ENCODE measurements at regions not wholly inside any gene's neighbourhood (a gene's known extent, or its start where the extent isn't known, plus 50 kb on each side); places are given as distances from the start of the nearest gene placed in this dataset.

DNA sequence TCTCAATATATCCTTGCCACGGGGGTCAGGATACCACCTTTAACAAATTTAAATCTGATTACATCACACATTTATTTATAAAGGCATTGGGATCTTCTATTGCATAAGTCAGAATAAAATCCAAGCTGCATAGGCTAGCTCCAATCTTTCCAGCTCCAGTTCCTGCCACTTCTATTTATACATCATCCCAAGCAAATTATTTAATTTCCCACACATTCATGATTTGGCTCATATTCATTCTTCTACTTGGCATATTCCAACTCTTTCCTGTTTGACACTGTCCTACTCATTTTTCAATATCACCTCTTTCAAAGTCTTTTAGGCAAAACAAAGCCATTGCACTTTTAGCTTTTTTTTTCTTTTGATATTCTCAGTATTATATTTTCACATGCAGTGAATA, 579.0 kb upstream of the FZD8 start:
- TF ChIP-seq POLR2A (IDR thresholded peaks at IDR 0.05; ENCODE audit: low read depth, low read length) (no peak), TAF1 (IDR thresholded peaks at IDR 0.05; ENCODE audit: low read depth, low read length) (no peak), POLR2AphosphoS5 (IDR thresholded peaks at IDR 0.05; ENCODE audit: low read depth, low read length) (no peak), SPI1 (IDR thresholded peaks at IDR 0.05; ENCODE audit: low read depth, low read length) (no peak), POU2F2 (IDR thresholded peaks at IDR 0.05; ENCODE audit: low read depth, low read length) (no peak), PAX5 (IDR thresholded peaks at IDR 0.05; ENCODE audit: insufficient read depth, low read length, severe bottlenecking) (no peak)

Measured in GM12891 (cell line).